ENCODE measurements at regions not wholly inside any gene's neighbourhood (a gene's known extent, or its start where the extent isn't known, plus 50 kb on each side); places are given as distances from the start of the nearest gene placed in this dataset.

DNA sequence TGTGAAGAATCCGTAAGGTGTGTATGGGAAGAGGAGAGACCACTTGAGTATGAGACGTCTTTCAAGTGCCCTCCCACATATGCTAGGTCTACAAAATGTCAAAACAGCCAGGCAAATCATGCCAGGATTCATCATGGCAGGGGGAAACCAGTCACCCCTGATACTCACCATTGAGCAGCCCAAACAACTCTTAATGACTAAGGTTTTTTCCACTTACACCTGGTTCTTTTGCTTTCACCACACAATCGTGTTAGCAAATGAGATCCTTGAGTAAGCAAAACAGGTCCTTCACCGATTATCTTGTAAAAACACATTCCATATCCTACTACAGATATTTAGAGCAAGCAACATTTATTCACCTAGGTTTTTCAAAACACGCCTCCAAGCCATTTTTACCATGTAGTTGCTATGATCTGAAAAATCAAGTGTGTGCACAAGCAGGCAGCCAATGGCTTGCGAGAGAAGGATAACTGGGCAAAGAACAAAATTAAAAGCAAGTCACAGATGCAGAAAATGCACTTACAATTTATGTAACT is 177.5 kb upstream of the LPP start:
- DNase-seq (ENCODE audit: low read depth): no peak
- TF ChIP-seq, protein P1, sequence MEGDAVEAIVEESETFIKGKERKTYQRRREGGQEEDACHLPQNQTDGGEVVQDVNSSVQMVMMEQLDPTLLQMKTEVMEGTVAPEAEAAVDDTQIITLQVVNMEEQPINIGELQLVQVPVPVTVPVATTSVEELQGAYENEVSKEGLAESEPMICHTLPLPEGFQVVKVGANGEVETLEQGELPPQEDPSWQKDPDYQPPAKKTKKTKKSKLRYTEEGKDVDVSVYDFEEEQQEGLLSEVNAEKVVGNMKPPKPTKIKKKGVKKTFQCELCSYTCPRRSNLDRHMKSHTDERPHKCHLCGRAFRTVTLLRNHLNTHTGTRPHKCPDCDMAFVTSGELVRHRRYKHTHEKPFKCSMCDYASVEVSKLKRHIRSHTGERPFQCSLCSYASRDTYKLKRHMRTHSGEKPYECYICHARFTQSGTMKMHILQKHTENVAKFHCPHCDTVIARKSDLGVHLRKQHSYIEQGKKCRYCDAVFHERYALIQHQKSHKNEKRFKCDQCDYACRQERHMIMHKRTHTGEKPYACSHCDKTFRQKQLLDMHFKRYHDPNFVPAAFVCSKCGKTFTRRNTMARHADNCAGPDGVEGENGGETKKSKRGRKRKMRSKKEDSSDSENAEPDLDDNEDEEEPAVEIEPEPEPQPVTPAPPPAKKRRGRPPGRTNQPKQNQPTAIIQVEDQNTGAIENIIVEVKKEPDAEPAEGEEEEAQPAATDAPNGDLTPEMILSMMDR (IDR thresholded peaks at IDR 0.05; ENCODE audit: insufficient read depth, low read depth, low read length): no peak
- Histone ChIP-seq H3K27me3 (ENCODE audit: control insufficient read depth, insufficient read depth, low read length) (no peaks in the 10 kb centered on the region), H3K36me3 (ENCODE audit: control insufficient read depth, insufficient read depth, low read length) (no peaks in the 10 kb centered on the region), H3K4me3 (ENCODE audit: low read depth, low read length) (no peak overlapping the region)
- CTCF ChIA-PET: interaction anchor here (1.3 kb wide), 1 partner anchor 13 kb away, joined by 3 read pairs; no protein-coding TSS in a partner anchor
- POLR2A ChIA-PET: no interaction called here

DNA sequence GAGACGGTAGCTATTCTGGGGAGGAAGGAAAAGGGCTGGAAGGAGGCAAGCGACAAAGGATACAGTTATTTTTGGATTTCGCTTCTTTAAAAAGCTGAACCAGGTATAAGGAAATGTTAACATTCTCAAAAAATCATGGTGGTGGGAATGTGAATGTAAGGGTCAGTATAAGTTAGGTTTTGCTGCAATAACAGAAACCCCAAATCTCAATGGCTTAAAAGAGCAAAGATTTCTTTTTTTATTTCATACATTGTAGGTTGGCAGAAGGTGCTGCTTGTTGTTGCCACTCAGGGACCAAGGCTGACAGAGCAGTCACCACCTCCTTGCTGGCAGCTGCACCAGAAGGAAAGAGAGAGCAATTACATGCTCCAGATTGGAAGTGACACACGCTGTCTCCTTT is 176.3 kb upstream of the LPP start:
- ChIA-PET POLR2A (no interaction called here), CTCF (interaction anchor here (0.6 to 0.8 kb wide), 2 partner anchors 95 to 975 kb away, joined by 3 read pairs; no protein-coding TSS in a partner anchor)
- H3K27me3 ChIP-seq (ENCODE audit: control insufficient read depth, insufficient read depth, low read length): no peaks in the 10 kb centered on the region
- TF ChIP-seq, protein P1 (IDR thresholded peaks at IDR 0.05; ENCODE audit: insufficient read depth, low read depth, low read length): no peak
- H3K4me3 ChIP-seq (ENCODE audit: low read depth, low read length): no peak overlapping the region
- DNase-seq (ENCODE audit: low read depth): no peak
- no peaks in the 10 kb centered on the region for H3K36me3 ChIP-seq (ENCODE audit: control insufficient read depth, insufficient read depth, low read length)

DNA sequence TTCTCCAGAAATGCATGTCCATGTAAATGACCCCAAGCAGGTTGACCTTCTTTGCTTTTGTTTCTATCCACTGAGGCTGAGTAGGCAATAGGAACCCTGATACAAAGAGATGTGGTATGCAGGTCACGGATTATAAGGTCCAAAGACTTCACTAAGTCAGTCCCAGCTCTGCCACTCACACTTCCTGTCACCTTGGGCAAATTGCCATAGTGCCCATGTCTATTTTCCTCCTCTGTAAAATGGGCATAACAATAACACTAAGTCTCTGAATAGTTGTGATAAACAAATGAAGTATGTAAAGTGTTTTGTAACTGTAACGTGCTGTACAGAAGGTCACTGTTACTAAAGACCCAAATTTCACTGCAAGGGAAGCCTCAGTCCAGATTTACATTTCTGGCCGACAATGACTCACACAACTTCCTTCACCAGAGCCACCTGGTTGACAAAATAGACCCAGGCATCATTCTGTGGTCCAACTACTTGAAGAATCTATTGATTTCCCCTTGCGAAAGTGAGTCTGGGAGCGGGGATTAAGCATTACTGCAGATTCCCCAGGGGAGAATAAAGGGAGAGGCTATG is 175.4 kb upstream of the LPP start:
- Histone ChIP-seq H3K27me3 (ENCODE audit: control insufficient read depth, insufficient read depth, low read length) (no peaks in the 10 kb centered on the region), H3K36me3 (ENCODE audit: control insufficient read depth, insufficient read depth, low read length) (no peaks in the 10 kb centered on the region), H3K4me3 (ENCODE audit: low read depth, low read length) (no peak overlapping the region)
- ChIA-PET POLR2A (no interaction called here), CTCF (interaction anchor here (0.6 to 0.8 kb wide), 2 partner anchors 94 to 974 kb away, joined by 3 read pairs; no protein-coding TSS in a partner anchor)
- DNase-seq (ENCODE audit: low read depth): no peak
- TF ChIP-seq, protein P1 (IDR thresholded peaks at IDR 0.05; ENCODE audit: insufficient read depth, low read depth, low read length): no peak

DNA sequence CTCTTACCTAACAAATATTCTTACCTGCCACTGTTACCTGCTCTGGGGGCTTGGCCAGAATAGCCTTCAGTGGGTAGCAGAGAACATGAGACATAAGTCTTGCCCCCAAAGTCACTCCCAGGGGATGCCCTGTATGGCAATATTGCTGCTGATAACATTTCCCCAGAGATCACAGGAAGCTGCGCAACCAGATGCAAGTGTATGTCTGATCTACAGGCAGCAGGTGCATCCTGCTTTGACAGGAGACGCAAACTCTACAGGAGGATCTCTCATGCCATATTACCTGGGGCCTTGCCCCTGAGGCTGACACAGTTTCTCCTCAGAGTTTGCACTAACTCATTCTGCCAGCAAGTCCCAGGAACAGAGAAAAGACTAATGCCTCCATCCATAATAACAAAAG is 174.4 kb upstream of the LPP start:
- TF ChIP-seq, protein P1 (IDR thresholded peaks at IDR 0.05; ENCODE audit: insufficient read depth, low read depth, low read length): no peak
- CTCF ChIA-PET: no interaction called here

DNA sequence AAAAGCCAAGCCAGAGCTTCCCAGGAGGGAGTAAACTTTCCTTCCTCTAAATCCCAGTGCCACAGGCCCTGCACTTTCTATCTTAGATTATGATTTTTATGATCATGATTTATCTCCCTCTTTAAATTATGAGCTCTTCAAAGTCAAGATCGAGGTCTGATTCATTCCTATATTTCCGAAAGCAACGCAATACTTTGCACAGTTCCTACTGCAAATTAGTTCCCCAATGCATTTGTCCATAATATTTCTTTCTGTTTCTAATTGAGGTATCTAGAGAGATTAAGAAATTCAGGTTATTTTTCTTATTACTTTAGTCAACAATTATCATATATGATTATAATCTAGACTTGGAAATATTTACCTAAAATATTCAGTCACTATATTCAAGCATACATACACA is 173.1 kb upstream of the LPP start:
- Histone ChIP-seq H3K36me3 (ENCODE audit: control insufficient read depth, insufficient read depth, low read length) (no peaks in the 10 kb centered on the region), H3K27me3 (ENCODE audit: control insufficient read depth, insufficient read depth, low read length) (no peaks in the 10 kb centered on the region), H3K4me3 (ENCODE audit: low read depth, low read length) (no peak overlapping the region)
- DNase-seq (ENCODE audit: low read depth): no peak
- ChIA-PET POLR2A (no interaction called here), CTCF (no interaction called here)
- TF ChIP-seq, protein P1 (IDR thresholded peaks at IDR 0.05; ENCODE audit: insufficient read depth, low read depth, low read length): no peak

More for the DNA sequence above, 174.4 kb upstream of the LPP start:
- Histone ChIP-seq H3K27me3 (ENCODE audit: control insufficient read depth, insufficient read depth, low read length) (no peaks in the 10 kb centered on the region), H3K4me3 (ENCODE audit: low read depth, low read length) (no peak overlapping the region), H3K36me3 (ENCODE audit: control insufficient read depth, insufficient read depth, low read length) (no peaks in the 10 kb centered on the region)
- POLR2A ChIA-PET: no interaction called here
- no peak for DNase-seq (ENCODE audit: low read depth)

All from BJ (cell line).